GM12878 (cell line): ENCODE measurements at regions not wholly inside any gene's neighbourhood (a gene's known extent, or its start where the extent isn't known, plus 50 kb on each side); places are given as distances from the start of the nearest gene placed in this dataset.

Experiments
- HDAC6 ChIP-seq: fragments of 200-600 bp; sonication (generic); IDR thresholded peaks from one replicate; pipeline ENCODE4 v1.8.0; 2017; ENCODE audit warnings: antibody characterized with exemption; ENCODE audit not compliant: unreplicated experiment
- NFXL1 ChIP-seq: fragments of 450-650 bp; IDR thresholded peaks from 2 replicates; pipeline ENCODE4 v1.6.1; 2017; ENCODE audit warnings: antibody characterized with exemption, mild to moderate bottlenecking, borderline replicate concordance
- TF ChIP-seq, protein P1 (sequence below), 3 experiments: IDR thresholded peaks in 2 of 3; conservative IDR thresholded peaks in 1 of 3; 2 replicates each; pipeline ENCODE4 v1.5.1; 2011; ENCODE audit warnings: low read depth in 3 of 3, low read length in 3 of 3, mild to moderate bottlenecking in 3 of 3, control low read depth in 2 of 3, moderate library complexity in 2 of 3, inconsistent platforms in 1 of 3, mixed read lengths in 1 of 3; ENCODE audit not compliant: control insufficient read depth in 2 of 3, insufficient read depth in 1 of 3; ENCODE audit errors: extremely low read depth in 1 of 3
- TF ChIP-seq, protein P2 (sequence below): IDR thresholded peaks from 2 replicates; pipeline ENCODE4 v1.6.1; 2011; ENCODE audit warnings: low read depth, mild to moderate bottlenecking, low read length, moderate library complexity, borderline replicate concordance; ENCODE audit errors: extremely low read depth
- TF ChIP-seq, protein P3 (sequence below): fragments of 450-650 bp; IDR thresholded peaks from 2 replicates; pipeline ENCODE4 v1.6.1; 2017; ENCODE audit warnings: mild to moderate bottlenecking

DNA sequence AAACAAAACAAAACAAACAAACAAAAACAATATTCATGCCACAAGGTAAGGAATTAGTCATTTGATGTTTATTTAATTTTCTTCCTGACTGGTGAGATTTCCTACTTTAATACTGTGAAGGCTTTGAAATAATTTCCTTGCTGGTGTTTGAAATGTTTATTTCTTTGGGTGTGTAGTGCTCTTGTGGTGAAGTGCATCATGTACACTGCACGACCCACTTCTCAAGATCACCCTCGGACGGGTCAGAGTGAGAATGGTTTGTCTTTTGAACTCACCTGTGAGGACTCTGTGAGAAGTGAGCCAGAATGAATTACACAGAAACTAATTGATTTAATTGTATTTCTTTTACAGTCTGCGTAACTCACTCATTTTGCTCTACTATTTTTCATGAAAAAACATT lies 1211.5 kb downstream of the SORCS1 start:
- TF ChIP-seq HDAC6 (no peak), NFXL1 (no peak)
- TF ChIP-seq, protein P1, sequence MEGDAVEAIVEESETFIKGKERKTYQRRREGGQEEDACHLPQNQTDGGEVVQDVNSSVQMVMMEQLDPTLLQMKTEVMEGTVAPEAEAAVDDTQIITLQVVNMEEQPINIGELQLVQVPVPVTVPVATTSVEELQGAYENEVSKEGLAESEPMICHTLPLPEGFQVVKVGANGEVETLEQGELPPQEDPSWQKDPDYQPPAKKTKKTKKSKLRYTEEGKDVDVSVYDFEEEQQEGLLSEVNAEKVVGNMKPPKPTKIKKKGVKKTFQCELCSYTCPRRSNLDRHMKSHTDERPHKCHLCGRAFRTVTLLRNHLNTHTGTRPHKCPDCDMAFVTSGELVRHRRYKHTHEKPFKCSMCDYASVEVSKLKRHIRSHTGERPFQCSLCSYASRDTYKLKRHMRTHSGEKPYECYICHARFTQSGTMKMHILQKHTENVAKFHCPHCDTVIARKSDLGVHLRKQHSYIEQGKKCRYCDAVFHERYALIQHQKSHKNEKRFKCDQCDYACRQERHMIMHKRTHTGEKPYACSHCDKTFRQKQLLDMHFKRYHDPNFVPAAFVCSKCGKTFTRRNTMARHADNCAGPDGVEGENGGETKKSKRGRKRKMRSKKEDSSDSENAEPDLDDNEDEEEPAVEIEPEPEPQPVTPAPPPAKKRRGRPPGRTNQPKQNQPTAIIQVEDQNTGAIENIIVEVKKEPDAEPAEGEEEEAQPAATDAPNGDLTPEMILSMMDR (IDR thresholded peaks at IDR 0.05 in 2 of 3, conservative IDR thresholded peaks at IDR 0.05 in 1 of 3; ENCODE audit: control insufficient read depth in 2 of 3, extremely low read depth in 1 of 3, insufficient read depth in 1 of 3, low read depth in 3 of 3, low read length in 3 of 3) = no peak
- TF ChIP-seq, protein P2, sequence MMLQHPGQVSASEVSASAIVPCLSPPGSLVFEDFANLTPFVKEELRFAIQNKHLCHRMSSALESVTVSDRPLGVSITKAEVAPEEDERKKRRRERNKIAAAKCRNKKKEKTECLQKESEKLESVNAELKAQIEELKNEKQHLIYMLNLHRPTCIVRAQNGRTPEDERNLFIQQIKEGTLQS = no peak
- TF ChIP-seq, protein P3, sequence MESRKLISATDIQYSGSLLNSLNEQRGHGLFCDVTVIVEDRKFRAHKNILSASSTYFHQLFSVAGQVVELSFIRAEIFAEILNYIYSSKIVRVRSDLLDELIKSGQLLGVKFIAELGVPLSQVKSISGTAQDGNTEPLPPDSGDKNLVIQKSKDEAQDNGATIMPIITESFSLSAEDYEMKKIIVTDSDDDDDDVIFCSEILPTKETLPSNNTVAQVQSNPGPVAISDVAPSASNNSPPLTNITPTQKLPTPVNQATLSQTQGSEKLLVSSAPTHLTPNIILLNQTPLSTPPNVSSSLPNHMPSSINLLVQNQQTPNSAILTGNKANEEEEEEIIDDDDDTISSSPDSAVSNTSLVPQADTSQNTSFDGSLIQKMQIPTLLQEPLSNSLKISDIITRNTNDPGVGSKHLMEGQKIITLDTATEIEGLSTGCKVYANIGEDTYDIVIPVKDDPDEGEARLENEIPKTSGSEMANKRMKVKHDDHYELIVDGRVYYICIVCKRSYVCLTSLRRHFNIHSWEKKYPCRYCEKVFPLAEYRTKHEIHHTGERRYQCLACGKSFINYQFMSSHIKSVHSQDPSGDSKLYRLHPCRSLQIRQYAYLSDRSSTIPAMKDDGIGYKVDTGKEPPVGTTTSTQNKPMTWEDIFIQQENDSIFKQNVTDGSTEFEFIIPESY = no peak
